ENCODE measurements at regions not wholly inside any gene's neighbourhood (a gene's known extent, or its start where the extent isn't known, plus 50 kb on each side); places are given as distances from the start of the nearest gene placed in this dataset.
A peak's percentile ranks its signal among the peaks of the same experiment; 100 is the strongest.

- peak; percentile 82 for DNase-seq (ENCODE audit: low read depth)
These were observed 84.3 kb downstream of the MCFD2 start for GRCh38 chr2:46831051-46831868.

GRCh38 chr2:46829231-46829995 is 86.2 kb downstream of the MCFD2 start:
- no peak for DNase-seq (ENCODE audit: low read depth)

DNA sequence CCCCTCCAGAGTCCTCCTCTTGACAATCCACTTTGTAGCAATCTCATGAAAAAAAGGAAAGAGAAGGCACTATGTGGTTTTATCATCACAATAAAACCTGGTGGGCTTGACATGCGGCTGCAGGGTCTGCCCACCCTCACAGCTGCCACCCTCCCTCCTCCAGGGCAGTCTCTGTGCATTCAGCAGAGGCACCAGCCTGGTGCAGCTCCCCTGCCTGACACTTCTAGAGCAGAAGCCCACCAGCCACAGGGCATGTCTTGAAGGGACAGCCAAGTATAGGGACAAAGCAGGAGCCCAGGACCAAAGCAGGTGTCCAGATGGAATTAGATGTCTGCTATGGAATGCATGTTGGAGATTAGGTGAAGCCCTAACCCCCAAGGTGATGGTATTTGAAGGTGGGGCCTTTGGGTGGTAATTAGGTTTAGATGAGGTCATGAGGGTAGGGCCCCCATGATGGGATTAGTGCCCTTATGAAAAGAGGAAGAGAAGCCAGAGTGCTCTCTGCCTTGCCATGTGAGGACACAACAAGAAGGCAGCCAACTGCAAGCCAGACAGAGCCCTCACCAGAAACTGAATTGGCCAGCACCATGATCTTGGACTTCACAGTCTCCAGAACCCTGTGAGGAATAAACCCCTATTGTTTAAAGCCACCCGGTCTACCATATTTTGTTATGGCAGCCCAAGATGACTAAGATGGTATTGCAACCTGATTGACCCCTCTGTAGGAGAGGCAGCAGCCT is 86.9 kb downstream of the MCFD2 start:
- no peak for DNase-seq (ENCODE audit: low read depth)

DNA sequence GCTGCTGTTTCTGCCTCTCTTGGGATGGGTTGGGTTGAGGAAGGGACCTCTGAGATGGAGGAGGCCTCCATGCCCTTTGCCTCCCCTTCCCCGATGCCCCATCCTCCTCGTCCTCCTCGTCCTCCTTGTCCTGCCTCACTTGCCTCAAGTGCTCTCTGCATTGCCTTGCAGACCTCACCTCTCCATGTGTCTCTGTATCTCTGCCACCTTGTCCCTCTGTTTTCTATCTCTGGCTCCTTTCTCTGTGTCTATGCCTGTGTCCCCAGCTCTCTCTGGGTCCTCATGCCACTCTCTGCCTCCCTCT is 87.5 kb downstream of the MCFD2 start:
- no peak for DNase-seq (ENCODE audit: low read depth)

DNA sequence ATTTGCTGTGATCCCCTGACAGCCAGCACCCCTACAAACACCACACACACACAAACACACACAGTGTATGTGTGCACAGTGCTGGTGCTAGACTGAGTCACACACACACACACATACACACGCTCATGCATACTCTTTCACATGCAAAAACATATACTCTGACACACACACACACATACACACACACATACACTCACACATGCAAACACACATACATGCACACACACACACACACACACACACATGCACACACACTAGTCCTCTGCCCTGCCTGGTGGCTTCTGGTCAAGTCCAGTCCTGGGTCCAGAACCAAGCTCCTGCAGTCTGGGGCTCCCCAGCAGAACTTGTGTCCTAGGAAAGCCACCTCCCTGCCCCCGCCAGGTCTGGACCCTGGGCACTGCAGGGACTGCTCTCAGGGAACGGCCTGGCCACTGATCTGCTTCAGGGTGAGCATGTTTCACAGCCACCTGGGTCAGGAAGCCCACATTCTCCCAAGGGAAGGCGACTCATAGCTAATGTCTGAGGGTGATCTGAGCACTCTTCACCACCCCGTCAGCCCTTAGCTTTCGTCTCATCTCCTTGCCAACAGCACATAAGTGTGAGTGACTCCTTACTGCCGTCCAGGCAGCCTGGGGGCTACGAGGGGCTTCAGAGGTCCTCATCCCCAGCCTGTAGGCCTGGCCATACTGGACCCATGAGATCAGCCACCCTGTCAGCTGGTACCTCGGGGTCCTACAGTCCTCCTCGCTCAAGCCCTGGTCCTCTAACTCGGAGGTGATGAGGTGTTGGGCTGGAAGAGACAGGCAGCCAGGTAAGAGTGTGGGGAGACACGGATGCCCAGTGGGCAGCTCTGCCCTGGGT is 88.1 kb downstream of the MCFD2 start:
- peak; percentile 44 for DNase-seq (ENCODE audit: low read depth)

- no peak for DNase-seq (ENCODE audit: low read depth)
These were observed 88.9 kb downstream of the MCFD2 start for GRCh38 chr2:46826569-46827245.

- peak; percentile 75 for DNase-seq (ENCODE audit: low read depth)
These were observed 89.6 kb downstream of the MCFD2 start for GRCh38 chr2:46825939-46826568.

DNA sequence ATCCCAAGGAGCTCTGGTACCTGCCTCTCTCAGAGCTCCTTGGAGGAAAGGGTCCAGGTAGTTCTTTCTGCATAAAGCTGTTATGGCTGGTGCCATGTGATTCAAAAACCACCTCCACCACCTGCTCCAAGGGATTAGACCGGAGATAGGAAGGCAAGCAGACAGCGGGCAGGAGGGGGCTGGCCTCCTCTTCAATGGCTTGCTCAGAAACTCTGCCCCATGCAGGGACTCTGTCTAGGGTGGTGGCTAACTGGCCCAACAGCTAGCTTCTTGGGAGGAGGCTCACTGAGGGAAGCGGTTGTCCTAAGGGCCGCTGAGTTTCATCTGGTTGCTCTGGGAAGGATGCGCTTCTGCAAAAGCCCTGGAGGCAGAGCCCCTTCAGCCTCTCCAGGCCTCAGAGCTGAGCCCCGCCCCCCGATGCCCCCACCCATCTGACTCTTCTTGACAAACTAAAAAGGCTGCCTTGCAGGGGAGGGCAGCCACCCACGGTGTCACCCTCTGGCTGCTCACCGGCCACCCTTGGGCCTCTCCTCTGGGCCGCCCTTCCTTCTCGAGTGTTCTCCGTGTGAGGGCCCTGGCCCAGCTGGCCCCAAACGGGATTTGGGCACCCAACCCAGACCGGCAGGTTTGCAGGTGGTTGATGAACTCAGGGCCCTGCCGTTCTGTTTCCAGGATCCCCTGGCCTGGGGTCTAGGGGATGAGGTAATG is 90.2 kb downstream of the MCFD2 start:
- no peak for DNase-seq (ENCODE audit: low read depth)

DNA sequence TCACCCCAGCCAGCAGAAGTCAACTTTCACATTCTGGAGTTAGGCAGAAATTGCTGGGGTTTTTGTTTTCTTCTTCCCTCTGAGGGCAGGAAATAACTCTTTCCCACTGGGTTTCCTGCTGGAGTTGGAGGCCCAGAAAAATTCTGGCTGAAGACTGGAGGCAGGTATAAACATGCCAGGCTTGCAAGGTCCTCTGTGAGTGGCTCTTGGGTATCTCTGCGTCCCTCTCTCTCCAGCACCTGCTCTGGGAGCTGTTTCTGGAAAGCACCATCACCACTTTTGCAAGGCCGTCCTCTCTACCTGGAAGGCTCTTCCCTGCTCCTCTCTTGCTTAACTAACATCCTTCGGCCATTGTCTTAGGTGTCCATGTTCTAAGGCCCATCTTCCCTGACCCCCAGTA is 91.0 kb downstream of the MCFD2 start:
- DNase-seq (ENCODE audit: low read depth), result no peak

GRCh38 chr2:46821600-46821999 is 94.0 kb downstream of the MCFD2 start:
- DNase-seq (ENCODE audit: low read depth), result no peak

DNA sequence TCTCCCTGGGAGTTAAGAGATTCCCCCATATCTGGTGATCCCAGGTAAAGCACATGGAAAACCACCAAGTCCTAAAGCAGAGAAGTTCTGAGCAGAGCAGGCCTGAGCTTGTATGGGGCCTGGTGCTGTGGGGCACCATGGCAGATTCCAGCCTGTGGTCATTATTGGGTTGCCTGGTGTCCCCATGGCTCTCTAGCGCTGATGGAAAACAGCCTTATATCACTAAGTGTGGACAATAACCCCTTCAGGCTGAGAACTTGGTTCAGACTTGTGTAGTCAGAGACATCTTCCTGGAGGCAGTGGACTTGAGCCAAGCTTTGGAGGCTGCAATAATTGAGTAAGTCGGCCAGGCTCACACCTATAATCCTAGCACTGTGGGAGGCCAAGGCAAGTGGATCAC is 96.8 kb downstream of the MCFD2 start:
- no peak for DNase-seq (ENCODE audit: low read depth)

DNA sequence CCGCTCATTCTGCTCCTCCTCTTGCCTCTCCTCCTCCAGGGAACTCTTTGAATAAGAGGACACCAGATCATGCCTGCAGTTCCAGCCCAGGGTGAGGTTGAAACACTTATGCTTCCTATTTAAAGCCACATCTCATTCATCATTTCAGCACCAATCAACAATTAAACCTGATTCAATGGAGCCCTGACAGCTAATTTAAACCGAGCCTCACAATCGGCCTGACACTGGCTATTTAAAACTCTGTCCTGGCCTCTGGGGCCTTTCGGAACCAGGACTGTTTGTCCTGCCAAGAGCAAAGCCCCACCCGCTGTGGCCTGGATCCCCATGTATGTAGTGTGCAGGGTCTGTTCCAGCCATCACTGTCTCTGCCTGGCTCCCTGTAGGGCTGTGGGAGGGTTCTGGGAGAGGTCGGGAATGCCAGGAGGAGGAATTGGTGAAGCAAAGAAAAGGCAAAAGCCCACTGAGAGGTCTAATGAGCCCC is 97.4 kb downstream of the MCFD2 start:
- no peak for DNase-seq (ENCODE audit: low read depth)

- DNase-seq (ENCODE audit: low read depth), result no peak
These were observed 98.5 kb downstream of the MCFD2 start for GRCh38 chr2:46816846-46817726.

DNA sequence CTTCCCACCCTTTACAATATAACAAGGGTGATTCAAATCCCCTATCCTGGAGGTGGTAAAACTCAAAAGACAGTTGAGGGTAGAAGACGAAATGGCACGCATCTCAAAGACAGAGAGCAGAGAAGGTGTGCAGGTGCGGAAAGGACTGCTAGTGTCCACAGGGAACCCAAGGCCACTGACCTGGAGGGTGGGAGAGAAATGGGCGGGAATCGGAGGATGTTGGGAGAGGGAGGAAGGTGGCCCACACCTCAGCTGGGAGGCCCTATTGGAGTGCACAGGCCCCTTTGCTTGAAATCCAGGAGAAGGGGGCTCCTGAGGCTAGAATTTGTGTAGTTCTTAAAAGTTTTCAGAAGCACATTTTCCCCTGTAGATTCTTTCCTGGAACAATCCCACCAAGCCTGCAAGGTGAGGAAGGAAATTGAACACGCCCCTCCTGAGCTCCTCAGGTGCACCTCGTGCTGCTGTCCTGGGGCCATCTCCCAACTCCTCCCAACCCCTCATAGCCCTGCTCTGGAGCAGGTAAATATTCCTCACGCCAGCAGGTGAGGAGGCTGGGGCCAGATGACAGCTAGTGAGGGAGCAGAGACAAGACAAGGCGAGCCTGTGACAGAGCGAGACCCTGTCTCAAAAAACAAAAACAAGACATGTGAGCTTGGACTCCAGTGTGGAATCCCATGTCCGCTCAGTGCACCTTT is 99.3 kb downstream of the MCFD2 start:
- no peak for DNase-seq (ENCODE audit: low read depth)

- no peak for DNase-seq (ENCODE audit: low read depth)
These were observed 100.3 kb downstream of the MCFD2 start for GRCh38 chr2:46815121-46815802.

- peak; percentile 55 for DNase-seq (ENCODE audit: low read depth)
These were observed 101.2 kb downstream of the MCFD2 start for GRCh38 chr2:46814160-46814961.

DNA sequence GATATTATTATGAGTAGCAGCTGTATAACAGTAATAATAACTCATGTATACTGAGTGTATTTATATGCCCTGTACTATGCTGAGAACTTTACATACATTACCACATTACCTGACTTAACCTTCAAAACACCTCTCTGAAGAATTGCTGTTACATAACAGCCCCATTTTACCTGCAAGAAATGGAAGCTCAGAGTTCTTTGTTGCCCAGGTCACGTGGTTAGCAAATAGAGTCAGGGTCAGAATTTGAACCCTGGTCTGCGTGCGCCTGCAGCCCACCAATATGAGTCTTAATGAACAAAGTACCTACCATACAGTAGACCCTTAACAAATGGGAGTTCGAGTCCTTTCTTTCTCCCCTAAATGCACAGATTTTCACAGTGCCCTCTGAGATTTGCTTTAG is 101.9 kb downstream of the MCFD2 start:
- DNase-seq (ENCODE audit: low read depth), result no peak
